GM03348 (cell line): ENCODE measurements at regions not wholly inside any gene's neighbourhood (a gene's known extent, or its start where the extent isn't known, plus 50 kb on each side); places are given as distances from the start of the nearest gene placed in this dataset.
A peak's percentile ranks its signal among the peaks of the same experiment; 100 is the strongest.
"Not testable (repeated sequence)": the region's sequence is repeated elsewhere in the genome, so short reads cannot be mapped to it uniquely, and the experiment has no call there.

Experiments
- DNase-seq: peaks from one replicate; pipeline ENCODE4 v3.0.0; 2012; ENCODE audit warnings: low spot score

- DNase-seq, result peak; percentile 58
These were observed 161.3 kb downstream of the KLF13 start for GRCh38 chr15:31487811-31488436.

GRCh38 chr15:31488437-31489204 lies 162.0 kb downstream of the KLF13 start:
- peak; percentile 94 for DNase-seq

GRCh38 chr15:31489281-31489680 lies 162.6 kb downstream of the KLF13 start:
- no peak for DNase-seq

GRCh38 chr15:31489801-31490646 lies 163.4 kb downstream of the KLF13 start:
- peak; percentile 81 for DNase-seq

- no peak for DNase-seq
These were observed 168.2 kb downstream of the KLF13 start for GRCh38 chr15:31494786-31495185.

GRCh38 chr15:31495281-31495680 lies 168.6 kb downstream of the KLF13 start:
- no peak for DNase-seq

- DNase-seq, result no peak
These were observed 171.2 kb downstream of the KLF13 start for GRCh38 chr15:31497838-31498237.

- no peak for DNase-seq
These were observed 171.7 kb downstream of the KLF13 start for GRCh38 chr15:31498329-31498728.

GRCh38 chr15:31498756-31499155 lies 172.1 kb downstream of the KLF13 start:
- DNase-seq, result no peak

GRCh38 chr15:31499236-31499952 lies 172.8 kb downstream of the KLF13 start:
- DNase-seq, result no peak

GRCh38 chr15:31499953-31500765 lies 173.5 kb downstream of the KLF13 start:
- DNase-seq, result no peak

GRCh38 chr15:31500766-31501449 lies 174.3 kb downstream of the KLF13 start:
- DNase-seq, result no peak

GRCh38 chr15:31501536-31502157 lies 175.0 kb downstream of the KLF13 start:
- no peak for DNase-seq

GRCh38 chr15:31502541-31503229 lies 176.1 kb downstream of the KLF13 start:
- no peak for DNase-seq

- DNase-seq, result no peak
These were observed 176.6 kb downstream of the KLF13 start for GRCh38 chr15:31503256-31503655.

GRCh38 chr15:31503758-31504461 lies 177.3 kb downstream of the KLF13 start:
- DNase-seq, result no peak

- no peak for DNase-seq
These were observed 177.8 kb downstream of the KLF13 start for GRCh38 chr15:31504462-31504839.

GRCh38 chr15:31507573-31507972 lies 180.9 kb downstream of the KLF13 start:
- DNase-seq, result not testable (repeated sequence)

GRCh38 chr15:31508656-31509055 lies 182.0 kb downstream of the KLF13 start:
- DNase-seq, result no peak
